K562 (cell line): ENCODE measurements at regions not wholly inside any gene's neighbourhood (a gene's known extent, or its start where the extent isn't known, plus 50 kb on each side); places are given as distances from the start of the nearest gene placed in this dataset.

Source experiments
- BCOR ChIP-seq: fragments of 450-650 bp; IDR thresholded peaks from 2 replicates; pipeline ENCODE4 v1.6.1; 2016
- CBX5 ChIP-seq: IDR thresholded peaks from 2 replicates; pipeline ENCODE4 v1.6.1; 2014; ENCODE audit warnings: low read depth, borderline replicate concordance
- MXI1 ChIP-seq: IDR thresholded peaks from 2 replicates; pipeline ENCODE4 v1.6.1; 2011; ENCODE audit warnings: low read depth, mild to moderate bottlenecking, improper control_type of control experiment, low read length
- POLR2AphosphoS5 ChIP-seq: IDR thresholded peaks from 2 replicates; pipeline ENCODE4 v1.6.1; 2011; ENCODE audit warnings: mild to moderate bottlenecking, low read depth, low read length, moderate library complexity; ENCODE audit not compliant: control insufficient read depth, insufficient read depth
- TEAD1 ChIP-seq, 2 experiments: fragments of 450-650 bp in 1 of 2; sonication (generic) in 1 of 2; formaldehyde crosslinking; IDR thresholded peaks; 2 replicates each; pipeline versions ENCODE4 v1.4.0 to v1.8.0; 2020 to 2022; ENCODE audit warnings: mild to moderate bottlenecking in 2 of 2, missing genetic modification reagents in 1 of 2
- ZNF274 ChIP-seq: IDR thresholded peaks from 2 replicates; pipeline ENCODE4 v1.6.1; 2011; ENCODE audit warnings: low read depth, mild to moderate bottlenecking, low read length, moderate library complexity, borderline replicate concordance
- TF ChIP-seq, protein P1 (sequence below), 3 experiments: IDR thresholded peaks in 2 of 3; conservative IDR thresholded peaks in 1 of 3; 2 replicates each; pipeline ENCODE4 v1.5.1; 2011 to 2012; ENCODE audit warnings: low read length in 3 of 3, mild to moderate bottlenecking in 3 of 3, control low read depth in 2 of 3, improper control_type of control experiment in 1 of 3, inconsistent platforms in 1 of 3, low read depth in 1 of 3, mixed read lengths in 1 of 3, moderate library complexity in 1 of 3; ENCODE audit not compliant: insufficient read depth in 2 of 3
- TF ChIP-seq, protein P2 (sequence below), 2 experiments: fragments of 450-650 bp in 1 of 2; sonication (generic) in 1 of 2; formaldehyde crosslinking in 1 of 2; IDR thresholded peaks in 1 of 2; conservative IDR thresholded peaks in 1 of 2; 2 replicates each; pipeline versions ENCODE4 v1.6.1 to v1.8.1; 2016 to 2023; ENCODE audit warnings: mild to moderate bottlenecking in 2 of 2, moderate library complexity in 2 of 2, inconsistent platforms in 1 of 2, missing genetic modification reagents in 1 of 2

GRCh38 chrX:43552156-43552555 lies 103.9 kb upstream of the MAOA start:
- TF ChIP-seq POLR2AphosphoS5 (no peak), CBX5 (no peak), ZNF274 (no peak), MXI1 (no peak), BCOR (no peak), TEAD1 (CRISPR knock-in tag; IDR thresholded peaks at IDR 0.05) (no peak)
- TF ChIP-seq, protein P1, sequence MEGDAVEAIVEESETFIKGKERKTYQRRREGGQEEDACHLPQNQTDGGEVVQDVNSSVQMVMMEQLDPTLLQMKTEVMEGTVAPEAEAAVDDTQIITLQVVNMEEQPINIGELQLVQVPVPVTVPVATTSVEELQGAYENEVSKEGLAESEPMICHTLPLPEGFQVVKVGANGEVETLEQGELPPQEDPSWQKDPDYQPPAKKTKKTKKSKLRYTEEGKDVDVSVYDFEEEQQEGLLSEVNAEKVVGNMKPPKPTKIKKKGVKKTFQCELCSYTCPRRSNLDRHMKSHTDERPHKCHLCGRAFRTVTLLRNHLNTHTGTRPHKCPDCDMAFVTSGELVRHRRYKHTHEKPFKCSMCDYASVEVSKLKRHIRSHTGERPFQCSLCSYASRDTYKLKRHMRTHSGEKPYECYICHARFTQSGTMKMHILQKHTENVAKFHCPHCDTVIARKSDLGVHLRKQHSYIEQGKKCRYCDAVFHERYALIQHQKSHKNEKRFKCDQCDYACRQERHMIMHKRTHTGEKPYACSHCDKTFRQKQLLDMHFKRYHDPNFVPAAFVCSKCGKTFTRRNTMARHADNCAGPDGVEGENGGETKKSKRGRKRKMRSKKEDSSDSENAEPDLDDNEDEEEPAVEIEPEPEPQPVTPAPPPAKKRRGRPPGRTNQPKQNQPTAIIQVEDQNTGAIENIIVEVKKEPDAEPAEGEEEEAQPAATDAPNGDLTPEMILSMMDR (IDR thresholded peaks at IDR 0.05 in 2 of 3, conservative IDR thresholded peaks at IDR 0.05 in 1 of 3; ENCODE audit: insufficient read depth in 2 of 3, low read depth in 1 of 3, low read length in 3 of 3) = no peak
- TF ChIP-seq, protein P2, sequence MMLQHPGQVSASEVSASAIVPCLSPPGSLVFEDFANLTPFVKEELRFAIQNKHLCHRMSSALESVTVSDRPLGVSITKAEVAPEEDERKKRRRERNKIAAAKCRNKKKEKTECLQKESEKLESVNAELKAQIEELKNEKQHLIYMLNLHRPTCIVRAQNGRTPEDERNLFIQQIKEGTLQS (IDR thresholded peaks at IDR 0.05) = no peak
- TF ChIP-seq, protein P2 (CRISPR knock-in tag; conservative IDR thresholded peaks at IDR 0.05) = no peak
